Stimulated activated naive CD8-positive, alpha-beta T cell treated with anti-CD3 and anti-CD28 coated beads, Interleukin-15, amount 100 ng/mL, for 72 hours (primary cell): ENCODE measurements at regions not wholly inside any gene's neighbourhood (a gene's known extent, or its start where the extent isn't known, plus 50 kb on each side); places are given as distances from the start of the nearest gene placed in this dataset.

Source experiments
- ATAC-seq: fragments of 150-1000 bp; cut with Tn5 transposase; 2 replicates; pipeline ENCODE4 v1.10.0; 2021; ENCODE audit warnings: mild to moderate bottlenecking, moderate library complexity
- DNase-seq, 2 donors: peaks; one replicate each; pipeline ENCODE4 v3.0.0; 2021 to 2022
- H3K27ac Mint-ChIP-seq, 2 donors: one replicate each; pipeline ENCODE4 v1.8.0; 2022; ENCODE audit warnings: mild to moderate bottlenecking in 2 of 2, mixed read lengths in 2 of 2, moderate library complexity in 2 of 2
- H3K27me3 Mint-ChIP-seq: one replicate; pipeline ENCODE4 v1.8.0; 2022; ENCODE audit warnings: mixed read lengths
- H3K4me1 Mint-ChIP-seq: one replicate; pipeline ENCODE4 v1.8.0; 2022; ENCODE audit warnings: mild to moderate bottlenecking, mixed read lengths
- H3K4me3 Mint-ChIP-seq, 2 donors: one replicate each; pipeline ENCODE4 v1.8.0; 2022; ENCODE audit warnings: mild to moderate bottlenecking in 2 of 2, mixed read lengths in 2 of 2, moderate library complexity in 1 of 2
- H3K9me3 Mint-ChIP-seq, 2 donors: one replicate each; pipeline ENCODE4 v1.8.0; 2022; ENCODE audit warnings: mixed read lengths in 2 of 2

DNA sequence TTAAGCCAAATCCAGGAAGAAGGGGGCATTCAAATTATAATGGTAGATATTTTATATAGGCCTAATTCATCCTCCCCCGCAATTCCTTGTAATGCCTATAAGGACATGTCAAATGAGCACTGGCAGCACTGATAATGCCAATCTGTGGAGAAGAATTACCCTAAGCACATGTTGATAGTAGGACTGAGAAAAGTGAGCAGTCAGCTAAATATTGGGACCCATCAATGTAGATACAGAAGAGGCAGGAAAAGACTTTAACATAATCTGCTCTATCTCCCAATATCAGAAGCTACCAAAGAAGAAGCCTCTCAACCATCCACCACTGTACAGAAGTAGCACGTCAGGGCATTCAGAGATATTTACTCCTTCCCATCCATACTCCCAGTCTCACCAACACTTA is 101.3 kb upstream of the REG3A start:
- Mint-ChIP-seq H3K27me3 (no peaks in the 10 kb centered on the region), H3K4me1 (no peaks in the 10 kb centered on the region), H3K27ac (no peak overlapping the region), H3K4me3 (no peak overlapping the region), H3K9me3 (peaks cover 4 to 18% of the 10 kb centered on the region in 2 donors)
- ATAC-seq (no peak), DNase-seq (no peak)

DNA sequence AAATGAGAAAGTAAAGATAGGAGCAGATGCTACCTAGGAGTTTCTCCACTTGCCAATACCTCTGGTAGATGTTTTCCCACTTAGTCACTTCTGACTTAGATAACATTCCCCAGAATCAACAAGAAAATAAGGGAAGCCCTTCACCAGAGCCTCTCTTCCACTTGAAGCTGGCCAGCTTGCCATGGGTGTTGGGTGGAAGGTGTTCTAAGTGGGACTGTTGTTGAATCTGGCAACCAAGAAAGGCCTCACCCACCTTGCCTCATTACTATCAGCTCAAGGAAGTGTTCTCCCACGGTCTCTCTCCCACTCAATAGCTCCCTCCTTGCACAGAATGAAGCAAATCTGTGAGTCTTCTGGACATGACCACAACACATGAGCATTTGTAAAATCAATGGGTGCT is 100.4 kb upstream of the REG3A start:
- peaks cover 4 to 18% of the 10 kb centered on the region in 2 donors for H3K9me3 Mint-ChIP-seq
- H3K27me3 Mint-ChIP-seq, result no peaks in the 10 kb centered on the region
- H3K4me3 Mint-ChIP-seq, result no peak overlapping the region
- ATAC-seq, result no peak
- DNase-seq, result no peak
- no peak overlapping the region for H3K27ac Mint-ChIP-seq
- no peaks in the 10 kb centered on the region for H3K4me1 Mint-ChIP-seq

DNA sequence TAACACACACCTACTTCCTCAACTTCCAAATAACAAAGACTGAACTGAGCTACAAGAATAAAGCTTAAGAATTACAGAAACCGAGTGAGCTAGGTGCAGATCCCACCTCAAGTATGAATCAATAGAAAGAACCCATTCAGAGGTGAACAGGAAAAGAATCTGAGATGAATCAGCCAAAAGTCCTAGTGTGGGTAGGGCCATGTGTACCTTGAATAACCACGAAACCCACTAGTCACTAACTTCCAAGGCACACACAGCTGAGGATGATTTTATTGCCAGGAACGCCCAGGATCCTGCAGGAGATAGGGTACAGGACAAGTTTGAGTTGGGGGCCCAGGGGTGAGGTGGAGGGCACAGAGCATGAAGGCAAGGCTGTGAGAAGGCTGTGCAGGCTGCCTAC is 99.7 kb upstream of the REG3A start:
- ATAC-seq (no peak), DNase-seq (no peak)
- peaks cover 4 to 18% of the 10 kb centered on the region in 2 donors for H3K9me3 Mint-ChIP-seq
- no peak overlapping the region for H3K4me3 Mint-ChIP-seq
- H3K27ac Mint-ChIP-seq, result no peak overlapping the region
- no peaks in the 10 kb centered on the region for H3K4me1 Mint-ChIP-seq
- no peaks in the 10 kb centered on the region for H3K27me3 Mint-ChIP-seq

DNA sequence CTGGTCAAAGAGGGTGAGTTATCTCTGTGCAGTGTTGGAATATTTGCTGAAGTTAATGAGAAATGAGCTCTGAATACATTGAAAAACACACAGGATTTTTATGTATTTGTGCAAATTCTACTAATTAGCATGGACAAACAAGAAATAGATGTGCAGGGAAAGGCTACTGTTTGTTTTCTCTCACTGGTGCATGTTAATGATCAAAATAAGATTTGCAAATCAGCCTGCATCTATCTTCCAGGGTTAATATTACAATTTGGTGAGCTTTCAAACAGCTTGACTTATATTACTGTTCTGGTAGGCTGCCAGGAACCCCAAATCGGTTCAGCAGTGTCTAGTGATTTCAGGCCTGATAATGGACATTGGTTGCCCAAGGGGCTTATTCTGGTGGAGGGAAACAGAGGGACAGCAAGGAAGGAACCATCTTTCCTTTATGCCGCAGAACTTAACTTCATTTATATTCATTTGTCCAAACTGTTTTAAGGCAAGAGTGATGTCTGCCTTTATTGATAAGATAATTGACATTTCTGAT is 93.8 kb upstream of the REG3A start:
- ATAC-seq (no peak), DNase-seq (no peak)
- Mint-ChIP-seq H3K4me3 (no peak overlapping the region), H3K4me1 (no peaks in the 10 kb centered on the region), H3K9me3 (peaks cover 0 to 12% of the 10 kb centered on the region in 2 donors), H3K27ac (no peak overlapping the region), H3K27me3 (no peaks in the 10 kb centered on the region)

DNA sequence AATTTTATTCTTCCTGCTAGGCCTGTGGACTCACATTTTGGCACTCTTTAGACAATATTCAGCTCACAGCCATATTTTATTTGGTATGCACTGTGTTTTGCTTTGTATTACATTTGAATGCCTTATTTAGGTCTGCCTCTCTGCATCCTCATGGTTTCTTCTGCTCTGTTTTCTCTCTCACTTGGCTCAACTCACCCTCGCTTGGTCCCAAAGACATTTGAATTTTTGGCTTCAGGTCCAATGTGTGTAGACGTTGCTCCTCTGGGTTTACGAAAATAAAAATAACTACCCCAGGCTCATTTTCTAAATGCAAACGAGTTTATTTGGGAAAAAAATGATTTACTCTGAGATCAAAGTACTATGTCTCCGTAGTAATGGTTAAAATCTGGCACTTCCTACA is 91.1 kb upstream of the REG3A start:
- no peaks in the 10 kb centered on the region for H3K27me3 Mint-ChIP-seq
- no peak overlapping the region for H3K27ac Mint-ChIP-seq
- ATAC-seq (no peak), DNase-seq (no peak)
- peaks cover 0 to 12% of the 10 kb centered on the region in 2 donors for H3K9me3 Mint-ChIP-seq
- no peaks in the 10 kb centered on the region for H3K4me1 Mint-ChIP-seq
- H3K4me3 Mint-ChIP-seq, result no peak overlapping the region

DNA sequence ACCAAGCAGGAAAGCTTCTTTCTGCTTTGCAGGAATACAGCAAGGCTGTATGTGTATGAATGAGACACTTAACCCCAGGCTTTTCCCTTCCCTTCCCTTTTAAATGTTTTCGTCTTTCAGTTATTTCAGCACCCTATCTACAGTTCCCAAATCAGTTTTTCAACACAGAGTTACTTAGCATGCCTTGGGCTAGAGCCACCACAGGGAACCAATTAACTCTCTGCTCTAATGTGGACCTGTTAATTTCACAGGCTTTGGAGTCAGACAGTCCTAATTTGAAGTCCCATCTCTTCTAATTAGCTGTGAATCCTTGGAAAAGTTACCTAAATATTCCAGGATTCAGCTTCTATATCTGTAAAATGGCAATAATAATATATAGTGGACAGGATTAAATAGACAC is 89.2 kb upstream of the REG3A start:
- no peak for DNase-seq
- Mint-ChIP-seq H3K27me3 (no peaks in the 10 kb centered on the region), H3K4me1 (no peaks in the 10 kb centered on the region), H3K9me3 (peaks cover 0 to 12% of the 10 kb centered on the region in 2 donors), H3K27ac (no peak overlapping the region), H3K4me3 (no peak overlapping the region)
- no peak for ATAC-seq

DNA sequence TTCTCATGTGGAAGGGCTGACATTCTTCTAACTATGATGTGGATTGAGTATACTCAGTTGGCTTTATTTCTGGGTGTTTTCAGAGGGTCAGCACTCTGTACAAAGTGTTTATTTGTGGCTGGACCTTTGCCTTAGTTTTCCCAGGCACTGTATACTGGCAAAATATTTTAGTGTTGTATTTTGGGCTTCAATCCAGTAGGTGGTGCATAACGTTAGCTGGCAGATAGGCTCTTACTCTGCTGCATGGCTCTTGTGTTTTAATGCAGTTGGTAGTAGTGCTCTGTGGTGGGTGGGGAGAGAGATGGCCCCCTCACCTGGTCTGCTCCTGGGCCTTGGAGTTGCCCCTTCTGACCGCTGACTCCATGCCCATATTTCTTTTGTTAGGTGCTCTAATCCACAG is 75.6 kb upstream of the REG3A start:
- ATAC-seq (no peak), DNase-seq (no peak)
- H3K4me3 Mint-ChIP-seq, result no peak overlapping the region
- H3K9me3 Mint-ChIP-seq, result peaks cover 0 to 15% of the 10 kb centered on the region in 2 donors
- no peak overlapping the region for H3K27ac Mint-ChIP-seq
- H3K27me3 Mint-ChIP-seq, result no peaks in the 10 kb centered on the region
- H3K4me1 Mint-ChIP-seq, result no peaks in the 10 kb centered on the region

DNA sequence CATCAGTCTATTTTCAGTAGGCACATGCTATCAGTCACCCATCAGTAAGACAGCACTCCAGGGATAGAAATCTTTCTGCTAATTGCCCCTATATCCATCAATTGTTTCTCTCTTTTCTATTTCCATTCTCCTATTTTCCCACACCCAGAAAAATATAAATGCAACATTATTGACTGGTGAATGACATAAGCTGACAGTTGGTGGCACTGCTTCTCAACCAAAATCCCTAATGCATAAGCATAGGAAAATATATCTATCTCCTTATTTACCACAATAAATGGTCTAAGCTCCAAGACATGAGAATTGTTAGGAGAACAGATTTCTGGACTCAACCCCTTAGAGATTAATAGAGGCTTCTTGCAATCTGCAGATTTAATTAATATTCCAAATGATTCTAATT is 64.0 kb upstream of the REG3A start:
- Mint-ChIP-seq H3K27ac (no peak overlapping the region), H3K9me3 (no peaks in the 10 kb centered on the region), H3K4me3 (no peak overlapping the region), H3K4me1 (no peaks in the 10 kb centered on the region), H3K27me3 (no peaks in the 10 kb centered on the region)
- DNase-seq (no peak), ATAC-seq (no peak)

DNA sequence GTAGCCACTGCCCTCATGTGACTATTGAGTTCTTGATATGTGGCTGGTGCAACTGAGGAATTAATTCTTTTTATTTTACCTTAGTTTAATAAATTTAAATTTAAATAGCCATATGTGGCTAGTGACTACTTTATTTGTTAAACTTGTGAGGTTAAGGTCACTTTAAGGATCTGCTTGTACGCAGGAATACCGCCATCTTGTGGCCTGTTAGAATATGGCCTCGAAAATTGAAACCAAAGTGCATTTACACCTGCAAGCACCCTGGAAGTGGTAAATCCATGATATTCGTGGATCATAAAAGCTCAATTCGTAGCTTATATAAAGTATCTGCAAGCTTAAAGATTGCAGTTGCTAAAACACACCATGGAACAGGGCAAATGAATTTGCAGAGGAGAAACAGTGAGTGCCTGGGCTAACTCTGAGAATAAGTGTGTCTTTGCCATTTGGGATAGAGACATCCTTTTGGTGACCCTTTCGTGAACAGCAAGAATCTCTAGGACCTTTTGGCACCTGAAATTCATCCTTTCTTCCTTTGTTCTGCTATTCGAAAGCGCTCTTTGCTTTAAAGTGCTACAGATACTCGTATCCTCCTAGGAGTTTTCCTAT is 59.9 kb upstream of the REG3A start:
- DNase-seq (peak; percentile 8 to 12), ATAC-seq (no peak)

DNA sequence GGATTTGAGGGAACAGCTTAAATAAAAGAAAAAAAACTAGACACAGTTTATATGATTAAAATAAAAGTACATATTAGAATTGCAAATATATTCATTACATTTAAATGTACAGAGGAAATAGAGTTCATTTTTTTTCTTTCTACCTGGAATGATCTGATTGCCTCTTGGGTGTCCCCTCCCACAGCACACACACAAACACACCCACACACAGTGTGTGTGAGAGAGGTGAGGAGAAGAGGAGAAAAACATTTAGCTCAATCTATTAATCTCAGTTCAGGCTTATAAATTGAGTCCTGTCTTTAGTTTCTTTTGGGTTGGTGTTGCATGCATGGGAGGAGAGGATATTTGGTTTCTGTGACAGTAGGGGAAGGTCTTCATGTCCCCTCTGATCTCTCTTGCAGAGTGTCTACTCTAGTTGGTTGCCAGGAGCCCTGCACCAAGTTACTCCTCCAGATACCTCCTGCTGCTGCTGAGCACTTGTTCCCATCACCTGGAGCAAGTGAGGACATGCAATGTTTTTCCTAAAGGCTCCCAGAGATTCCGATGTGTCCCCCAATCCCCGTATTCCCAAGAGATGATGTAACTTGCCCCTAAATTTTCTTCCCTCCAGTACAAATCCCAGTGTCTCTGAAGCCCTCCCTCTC is 50.8 kb upstream of the REG3A start:
- no peaks in the 10 kb centered on the region for H3K27me3 Mint-ChIP-seq
- H3K4me3 Mint-ChIP-seq, result no peak overlapping the region
- ATAC-seq, result no peak
- peaks cover 9 to 11% of the 10 kb centered on the region in 2 donors for H3K9me3 Mint-ChIP-seq
- DNase-seq, result no peak
- no peak overlapping the region for H3K27ac Mint-ChIP-seq
- H3K4me1 Mint-ChIP-seq, result no peaks in the 10 kb centered on the region

More for the DNA sequence above, 59.9 kb upstream of the REG3A start:
- Mint-ChIP-seq H3K4me1 (no peaks in the 10 kb centered on the region), H3K4me3 (no peak overlapping the region), H3K9me3 (no peaks in the 10 kb centered on the region), H3K27ac (no peak overlapping the region), H3K27me3 (no peaks in the 10 kb centered on the region)
